DND-41 (cell line): ENCODE measurements at regions not wholly inside any gene's neighbourhood (a gene's known extent, or its start where the extent isn't known, plus 50 kb on each side); places are given as distances from the start of the nearest gene placed in this dataset.

Experiments used
- ATAC-seq: fragments of 200-7000 bp; cut with Tn5 transposase; 3 replicates; pipeline ENCODE4 v1.9.1; 2021; ENCODE audit warnings: low read depth; ENCODE audit not compliant: insufficient read depth
- DNase-seq: peaks from one replicate; pipeline ENCODE4 v3.0.0-alpha.2; 2020
- H2AFZ ChIP-seq: 2 replicates; pipeline ENCODE4 v1.6.0; 2012; ENCODE audit warnings: low read depth, low read length
- H3K27ac ChIP-seq: 2 replicates; pipeline ENCODE4 v1.5.1; 2012; ENCODE audit warnings: low read length, inconsistent platforms
- H3K27me3 ChIP-seq: fragments of 200-600 bp; sonication (generic); 2 replicates; pipeline ENCODE4 v1.6.0; 2012; ENCODE audit warnings: low read length, mild to moderate bottlenecking, inconsistent platforms; ENCODE audit not compliant: insufficient read depth, poor library complexity
- H3K36me3 ChIP-seq: 2 replicates; pipeline ENCODE4 v1.5.1; 2012; ENCODE audit warnings: low read length, inconsistent platforms; ENCODE audit not compliant: insufficient read depth
- H3K4me1 ChIP-seq: 2 replicates; pipeline ENCODE4 v1.5.1; 2012; ENCODE audit warnings: mild to moderate bottlenecking, low read length; ENCODE audit not compliant: insufficient read depth
- H3K4me2 ChIP-seq: 2 replicates; pipeline ENCODE4 v1.6.0; 2012; ENCODE audit warnings: mild to moderate bottlenecking, moderate library complexity, low read length, inconsistent platforms; ENCODE audit not compliant: insufficient read depth
- H3K4me3 ChIP-seq, 2 experiments: fragments of 200-600 bp in 1 of 2; shearing (Covaris generic) in 1 of 2; 2 replicates each; pipeline ENCODE4 v1.5.1; 2012 to 2016; ENCODE audit warnings: inconsistent platforms in 2 of 2, low read length in 2 of 2, mild to moderate bottlenecking in 2 of 2, low read depth in 1 of 2, moderate library complexity in 1 of 2
- H3K79me2 ChIP-seq: 2 replicates; pipeline ENCODE4 v1.6.0; 2012; ENCODE audit warnings: low read length, inconsistent platforms; ENCODE audit not compliant: insufficient read depth
- H3K9ac ChIP-seq: 2 replicates; pipeline ENCODE4 v1.6.0; 2012; ENCODE audit warnings: low read depth, mild to moderate bottlenecking, inconsistent platforms, low read length, moderate library complexity
- H3K9me3 ChIP-seq: 2 replicates; pipeline ENCODE4 v1.5.1; 2012; ENCODE audit warnings: low read length, moderate library complexity, mild to moderate bottlenecking, inconsistent platforms; ENCODE audit not compliant: insufficient read depth, severe bottlenecking
- H4K20me1 ChIP-seq: 2 replicates; pipeline ENCODE4 v1.6.0; 2012; ENCODE audit warnings: low read length; ENCODE audit not compliant: insufficient read depth
- EZH2 ChIP-seq: IDR thresholded peaks from 3 replicates; pipeline ENCODE4 v1.6.1; 2012; ENCODE audit warnings: borderline replicate concordance, low read depth, mild to moderate bottlenecking, moderate library complexity, low read length, inconsistent platforms; ENCODE audit not compliant: severe bottlenecking
- TF ChIP-seq, protein P1 (sequence below): IDR thresholded peaks from 2 replicates; pipeline ENCODE4 v1.5.1; 2012; ENCODE audit warnings: borderline replicate concordance, low read length, moderate library complexity, mild to moderate bottlenecking; ENCODE audit not compliant: poor library complexity, severe bottlenecking; ENCODE audit errors: extremely low read depth

DNA sequence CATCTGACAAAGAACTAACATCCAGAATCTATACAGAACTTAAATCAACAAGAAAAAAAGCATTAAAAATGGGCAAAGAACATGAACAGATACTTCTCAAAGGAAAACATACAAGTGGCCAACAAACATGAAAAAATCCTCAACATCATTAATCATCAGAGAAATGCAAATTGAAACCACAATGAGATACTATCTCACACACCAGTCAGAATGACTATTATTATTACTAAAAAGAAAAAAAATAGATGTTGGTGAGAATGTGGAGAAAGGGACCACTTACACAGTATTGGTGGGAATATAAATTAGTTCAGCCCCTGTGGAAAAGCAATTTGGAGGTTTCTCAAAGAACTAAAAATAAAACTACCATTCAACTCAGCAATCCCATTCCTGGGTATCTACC, 89.1 kb upstream of the ADO start:
- H3K4me2 ChIP-seq, result no peak overlapping the region
- DNase-seq (no peak), ATAC-seq (no peak)
- no peaks in the 10 kb centered on the region for H3K27me3 ChIP-seq
- no peak overlapping the region for H3K9ac ChIP-seq
- no peaks in the 10 kb centered on the region for H3K79me2 ChIP-seq
- TF ChIP-seq, protein P1, sequence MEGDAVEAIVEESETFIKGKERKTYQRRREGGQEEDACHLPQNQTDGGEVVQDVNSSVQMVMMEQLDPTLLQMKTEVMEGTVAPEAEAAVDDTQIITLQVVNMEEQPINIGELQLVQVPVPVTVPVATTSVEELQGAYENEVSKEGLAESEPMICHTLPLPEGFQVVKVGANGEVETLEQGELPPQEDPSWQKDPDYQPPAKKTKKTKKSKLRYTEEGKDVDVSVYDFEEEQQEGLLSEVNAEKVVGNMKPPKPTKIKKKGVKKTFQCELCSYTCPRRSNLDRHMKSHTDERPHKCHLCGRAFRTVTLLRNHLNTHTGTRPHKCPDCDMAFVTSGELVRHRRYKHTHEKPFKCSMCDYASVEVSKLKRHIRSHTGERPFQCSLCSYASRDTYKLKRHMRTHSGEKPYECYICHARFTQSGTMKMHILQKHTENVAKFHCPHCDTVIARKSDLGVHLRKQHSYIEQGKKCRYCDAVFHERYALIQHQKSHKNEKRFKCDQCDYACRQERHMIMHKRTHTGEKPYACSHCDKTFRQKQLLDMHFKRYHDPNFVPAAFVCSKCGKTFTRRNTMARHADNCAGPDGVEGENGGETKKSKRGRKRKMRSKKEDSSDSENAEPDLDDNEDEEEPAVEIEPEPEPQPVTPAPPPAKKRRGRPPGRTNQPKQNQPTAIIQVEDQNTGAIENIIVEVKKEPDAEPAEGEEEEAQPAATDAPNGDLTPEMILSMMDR, result no peak
- H3K36me3 ChIP-seq, result no peaks in the 10 kb centered on the region
- no peaks in the 10 kb centered on the region for H3K9me3 ChIP-seq
- no peak overlapping the region for H2AFZ ChIP-seq
- no peak overlapping the region for H3K27ac ChIP-seq
- no peaks in the 10 kb centered on the region for H3K4me1 ChIP-seq
- H4K20me1 ChIP-seq, result no peaks in the 10 kb centered on the region
- no peak overlapping the region for H3K4me3 ChIP-seq

DNA sequence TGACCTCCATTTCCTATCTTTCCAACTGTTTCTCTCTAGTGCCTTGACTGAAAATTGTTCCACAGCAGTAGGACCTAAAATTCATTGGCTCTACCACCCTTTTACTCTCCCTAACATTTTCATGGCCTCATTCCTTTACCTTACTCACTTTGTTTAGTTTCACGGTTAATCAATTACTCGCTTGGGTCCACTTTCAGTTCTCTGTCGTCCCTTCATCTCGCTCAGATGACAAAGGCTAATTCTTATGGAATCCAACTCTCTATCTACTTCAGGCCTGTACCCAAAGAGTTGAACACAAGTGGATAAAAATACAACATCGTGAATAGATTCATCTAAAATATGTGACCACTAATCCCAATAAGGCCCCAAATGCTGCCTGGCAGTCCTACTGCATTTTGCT, 85.9 kb upstream of the ADO start:
- no peaks in the 10 kb centered on the region for H3K36me3 ChIP-seq
- H3K4me1 ChIP-seq, result no peaks in the 10 kb centered on the region
- no peak overlapping the region for H3K4me2 ChIP-seq
- H2AFZ ChIP-seq, result no peak overlapping the region
- H3K9ac ChIP-seq, result no peak overlapping the region
- DNase-seq (no peak), ATAC-seq (no peak)
- H3K27ac ChIP-seq, result no peak overlapping the region
- no peaks in the 10 kb centered on the region for H4K20me1 ChIP-seq
- H3K79me2 ChIP-seq, result no peaks in the 10 kb centered on the region
- no peak overlapping the region for H3K4me3 ChIP-seq
- TF ChIP-seq, protein P1, result no peak
- H3K27me3 ChIP-seq, result no peaks in the 10 kb centered on the region
- H3K9me3 ChIP-seq, result no peaks in the 10 kb centered on the region

DNA sequence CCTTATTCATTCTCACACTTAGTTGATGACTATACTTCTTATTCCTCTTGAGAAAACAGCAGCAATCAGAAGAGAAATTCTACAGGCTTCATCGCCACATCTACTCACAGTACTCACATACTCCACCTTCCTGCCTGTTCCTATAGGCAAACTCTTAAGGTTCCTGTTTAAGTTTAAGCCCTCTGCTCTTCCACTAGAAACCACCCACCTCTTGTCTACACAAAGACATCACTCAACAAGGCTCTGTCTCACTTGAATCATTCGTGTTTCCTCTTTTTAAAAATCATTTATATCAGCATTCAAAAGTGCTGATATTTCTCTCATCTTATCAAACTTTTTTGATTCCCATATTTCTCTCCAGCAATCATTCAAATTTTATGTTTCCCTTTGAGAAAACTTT, 85.5 kb upstream of the ADO start:
- Histone ChIP-seq H3K79me2 (no peaks in the 10 kb centered on the region), H3K4me1 (no peaks in the 10 kb centered on the region), H3K36me3 (no peaks in the 10 kb centered on the region), H3K9me3 (no peaks in the 10 kb centered on the region), H3K27me3 (no peaks in the 10 kb centered on the region), H4K20me1 (no peaks in the 10 kb centered on the region), H3K4me2 (no peak overlapping the region), H2AFZ (no peak overlapping the region), H3K9ac (no peak overlapping the region), H3K4me3 (no peak overlapping the region), H3K27ac (no peak overlapping the region)
- ATAC-seq (no peak), DNase-seq (no peak)
- TF ChIP-seq, protein P1, result no peak
- TF ChIP-seq EZH2, result no peak

DNA sequence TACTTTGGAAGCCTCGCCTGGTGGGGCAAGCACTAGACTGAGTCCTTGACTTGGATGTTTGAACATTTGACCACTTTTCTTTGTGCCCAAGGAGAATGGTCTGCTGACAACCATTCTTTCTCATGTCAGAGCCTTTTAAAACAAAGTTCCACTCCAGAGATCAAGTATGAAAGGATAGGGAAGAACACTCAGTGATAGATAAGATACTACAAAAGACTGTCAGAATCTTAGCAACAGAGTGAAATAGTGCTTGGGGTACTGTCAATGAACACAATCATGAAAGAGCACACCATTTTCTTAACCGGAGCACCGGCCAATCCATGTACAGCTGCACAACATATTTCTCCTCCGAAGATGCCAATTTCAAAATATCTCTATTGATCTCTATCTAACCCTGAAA, 82.8 kb upstream of the ADO start:
- H3K36me3 ChIP-seq, result no peaks in the 10 kb centered on the region
- H3K79me2 ChIP-seq, result no peaks in the 10 kb centered on the region
- H4K20me1 ChIP-seq, result no peaks in the 10 kb centered on the region
- ATAC-seq, result no peak
- no peak overlapping the region for H3K9ac ChIP-seq
- H3K4me2 ChIP-seq, result no peak overlapping the region
- H3K4me1 ChIP-seq, result no peaks in the 10 kb centered on the region
- no peak for DNase-seq
- no peak overlapping the region for H2AFZ ChIP-seq
- H3K4me3 ChIP-seq, result no peak overlapping the region
- TF ChIP-seq, protein P1, result no peak
- no peak for TF ChIP-seq EZH2
- H3K9me3 ChIP-seq, result no peaks in the 10 kb centered on the region
- H3K27ac ChIP-seq, result no peak overlapping the region
- no peaks in the 10 kb centered on the region for H3K27me3 ChIP-seq
